ENCODE measurements at regions not wholly inside any gene's neighbourhood (a gene's known extent, or its start where the extent isn't known, plus 50 kb on each side); places are given as distances from the start of the nearest gene placed in this dataset.

DNA sequence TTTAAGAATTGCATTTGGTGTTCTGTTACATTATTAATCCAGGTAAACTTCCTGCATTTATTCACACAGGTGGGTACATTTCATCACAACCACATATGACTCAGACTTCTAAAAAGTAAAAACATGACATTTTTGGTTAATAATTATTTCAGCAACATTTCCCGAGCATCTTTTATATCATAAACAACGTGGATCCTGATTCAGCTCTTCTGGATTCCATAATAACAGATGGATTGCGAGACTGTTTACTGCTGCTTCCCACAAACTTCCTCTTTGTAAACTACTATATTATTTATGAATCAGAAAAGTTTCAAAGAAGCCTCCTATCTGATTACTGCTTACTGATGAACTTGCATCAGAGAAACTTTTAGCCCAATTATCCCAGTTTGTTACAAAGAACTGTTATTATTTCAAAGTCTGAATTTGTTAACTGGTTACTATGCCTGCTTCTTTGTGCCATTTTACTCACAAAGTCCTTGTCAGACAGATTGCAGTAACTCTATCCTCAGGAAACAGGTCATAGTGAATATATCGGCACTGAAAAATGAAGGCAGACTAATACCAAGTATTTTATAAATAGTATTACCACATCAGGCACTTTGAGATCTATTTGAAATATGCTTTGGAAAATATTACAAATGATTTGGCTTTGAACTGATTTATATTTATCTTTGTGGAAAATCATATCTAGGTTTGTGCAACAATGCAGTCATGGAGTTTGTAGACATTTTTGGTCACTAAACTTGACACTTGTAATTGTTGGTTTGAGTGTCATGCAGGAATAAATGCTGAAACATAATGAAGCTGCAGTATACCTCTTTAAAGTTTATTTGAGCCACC lies 511.6 kb downstream of the PLCL1 start:
- H3K36me3 ChIP-seq (ENCODE audit: control insufficient read depth, insufficient read depth, low read length), result no peaks in the 10 kb centered on the region
- no peak overlapping the region for H3K4me3 ChIP-seq (ENCODE audit: low read length)
- Mint-ChIP-seq H3K36me3 (ENCODE audit: low read depth) (no peaks in the 10 kb centered on the region), H3K4me1 (peaks cover 17% of the 10 kb centered on the region), H3K9me3 (peaks cover 5% of the 10 kb centered on the region), H3K27me3 (ENCODE audit: insufficient read depth) (peaks cover 37% of the 10 kb centered on the region), H3K4me3 (no peak overlapping the region), H3K27ac (no peak overlapping the region)
- TF ChIP-seq, protein P1, sequence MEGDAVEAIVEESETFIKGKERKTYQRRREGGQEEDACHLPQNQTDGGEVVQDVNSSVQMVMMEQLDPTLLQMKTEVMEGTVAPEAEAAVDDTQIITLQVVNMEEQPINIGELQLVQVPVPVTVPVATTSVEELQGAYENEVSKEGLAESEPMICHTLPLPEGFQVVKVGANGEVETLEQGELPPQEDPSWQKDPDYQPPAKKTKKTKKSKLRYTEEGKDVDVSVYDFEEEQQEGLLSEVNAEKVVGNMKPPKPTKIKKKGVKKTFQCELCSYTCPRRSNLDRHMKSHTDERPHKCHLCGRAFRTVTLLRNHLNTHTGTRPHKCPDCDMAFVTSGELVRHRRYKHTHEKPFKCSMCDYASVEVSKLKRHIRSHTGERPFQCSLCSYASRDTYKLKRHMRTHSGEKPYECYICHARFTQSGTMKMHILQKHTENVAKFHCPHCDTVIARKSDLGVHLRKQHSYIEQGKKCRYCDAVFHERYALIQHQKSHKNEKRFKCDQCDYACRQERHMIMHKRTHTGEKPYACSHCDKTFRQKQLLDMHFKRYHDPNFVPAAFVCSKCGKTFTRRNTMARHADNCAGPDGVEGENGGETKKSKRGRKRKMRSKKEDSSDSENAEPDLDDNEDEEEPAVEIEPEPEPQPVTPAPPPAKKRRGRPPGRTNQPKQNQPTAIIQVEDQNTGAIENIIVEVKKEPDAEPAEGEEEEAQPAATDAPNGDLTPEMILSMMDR (conservative IDR thresholded peaks at IDR 0.05), result no peak
- H3K27ac ChIP-seq (ENCODE audit: low read depth, low read length), result no peak overlapping the region
- 90 to 96% methylated on average over 3 of the region's 4 CpGs for WGBS, 2 experiments (ENCODE audit: insufficient coverage in 1 of 2, insufficient read length in 1 of 2)
- H3K4me1 ChIP-seq (ENCODE audit: control insufficient read depth, insufficient read depth, low read length), result no peaks in the 10 kb centered on the region
- H3K9ac ChIP-seq (ENCODE audit: extremely low read depth, low read length, poor library complexity, severe bottlenecking), result no peak overlapping the region
- peaks cover 7% of the 10 kb centered on the region for H3K9me3 ChIP-seq (ENCODE audit: control insufficient read depth, low read length)
- DNase-seq, result no peak
- peaks cover 48% of the 10 kb centered on the region for H3K27me3 ChIP-seq (ENCODE audit: control insufficient read depth, insufficient read depth, low read length, poor library complexity, severe bottlenecking)

DNA sequence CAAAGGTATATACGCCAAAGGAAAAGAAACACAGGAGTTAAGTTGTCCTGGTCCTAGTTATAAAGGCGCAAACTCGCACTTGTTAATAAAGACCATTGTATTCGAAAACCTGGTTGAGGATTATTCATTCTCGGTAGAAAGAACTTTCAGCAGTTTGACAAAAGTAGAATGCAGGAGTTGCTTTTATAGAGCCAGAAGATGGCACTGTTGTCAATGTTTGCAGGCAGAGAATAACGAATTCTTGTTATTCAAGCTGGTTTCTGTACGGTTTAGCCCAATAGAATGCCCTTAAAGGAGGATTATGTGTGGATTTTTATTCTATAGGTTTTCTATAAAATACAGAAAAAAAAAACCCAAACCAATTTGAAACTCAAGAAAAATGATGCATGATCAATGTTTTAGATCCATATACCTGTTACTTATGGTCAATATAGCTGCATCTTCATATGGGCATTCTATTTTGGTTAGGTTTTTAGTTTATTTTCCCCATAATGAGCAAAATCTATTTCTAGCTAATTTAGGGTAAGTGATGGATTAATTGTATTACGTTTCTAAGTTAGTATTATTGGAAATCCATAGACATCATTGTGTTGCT lies 510.3 kb downstream of the PLCL1 start:
- H3K4me3 ChIP-seq (ENCODE audit: low read length), result no peak overlapping the region
- DNase-seq, result no peak
- peaks cover 50% of the 10 kb centered on the region for H3K27me3 ChIP-seq (ENCODE audit: control insufficient read depth, insufficient read depth, low read length, poor library complexity, severe bottlenecking)
- no peak overlapping the region for H3K27ac ChIP-seq (ENCODE audit: low read depth, low read length)
- peaks cover 44% of the 10 kb centered on the region for H3K27me3 Mint-ChIP-seq (ENCODE audit: insufficient read depth)
- peaks cover 15% of the 10 kb centered on the region for H3K9me3 ChIP-seq (ENCODE audit: control insufficient read depth, low read length)
- no peak overlapping the region for H3K9ac ChIP-seq (ENCODE audit: extremely low read depth, low read length, poor library complexity, severe bottlenecking)
- peaks cover 17% of the 10 kb centered on the region for H3K4me1 Mint-ChIP-seq
- H3K27ac Mint-ChIP-seq, result no peak overlapping the region
- H3K36me3 ChIP-seq (ENCODE audit: control insufficient read depth, insufficient read depth, low read length), result no peaks in the 10 kb centered on the region
- peaks cover 12% of the 10 kb centered on the region for H3K9me3 Mint-ChIP-seq
- TF ChIP-seq, protein P1 (conservative IDR thresholded peaks at IDR 0.05), result peak; percentile 87
- H3K36me3 Mint-ChIP-seq (ENCODE audit: low read depth), result no peaks in the 10 kb centered on the region
- 13 to 14% methylated on average over 5 to 8 of the region's 8 CpGs for WGBS, 2 experiments (ENCODE audit: insufficient coverage in 1 of 2, insufficient read length in 1 of 2)
- no peaks in the 10 kb centered on the region for H3K4me1 ChIP-seq (ENCODE audit: control insufficient read depth, insufficient read depth, low read length)
- no peak overlapping the region for H3K4me3 Mint-ChIP-seq

DNA sequence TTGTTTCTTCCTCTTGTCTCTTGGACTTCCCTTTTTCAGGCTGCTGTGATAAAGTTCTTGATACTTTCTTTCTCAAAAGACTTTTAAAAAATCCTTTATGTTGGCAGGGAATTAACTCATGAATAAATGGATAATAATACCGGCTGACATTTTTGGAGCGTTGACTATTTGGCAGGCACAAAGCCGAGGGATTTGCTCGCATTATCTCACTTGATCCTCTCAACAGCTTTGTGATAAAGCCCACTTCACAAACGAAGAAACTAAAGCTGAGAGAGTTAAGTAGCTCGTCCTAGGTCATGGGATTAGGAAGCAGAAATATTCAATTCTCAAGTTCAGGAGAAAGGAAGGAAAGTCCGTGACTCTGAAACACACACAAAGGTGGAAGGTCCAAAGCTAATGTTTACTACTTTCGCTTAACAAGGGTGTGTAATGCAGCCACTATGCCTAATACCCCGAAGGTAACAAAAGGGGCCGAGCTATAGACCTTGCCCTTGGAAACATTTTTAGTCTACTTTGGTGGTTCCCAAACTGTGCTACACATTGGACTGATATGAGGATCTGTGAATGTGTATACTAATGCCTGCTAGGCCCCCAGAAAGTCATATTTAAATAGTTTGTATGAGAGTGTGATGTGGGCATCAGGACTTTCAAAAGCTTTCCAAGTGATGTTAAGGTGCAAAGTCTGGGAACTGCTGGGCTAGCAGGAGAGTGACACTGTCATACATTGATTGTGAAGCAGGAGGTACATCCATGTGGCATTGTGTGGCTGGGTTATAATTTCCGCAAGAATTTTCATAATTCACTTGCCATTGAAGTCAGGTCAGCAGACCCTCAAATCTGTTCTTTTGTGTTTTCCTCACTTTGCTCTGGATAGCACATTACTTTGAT lies 508.4 kb downstream of the PLCL1 start:
- Histone ChIP-seq H3K27me3 (ENCODE audit: control insufficient read depth, insufficient read depth, low read length, poor library complexity, severe bottlenecking) (peaks cover 50% of the 10 kb centered on the region), H3K27ac (ENCODE audit: low read depth, low read length) (no peak overlapping the region), H3K9ac (ENCODE audit: extremely low read depth, low read length, poor library complexity, severe bottlenecking) (no peak overlapping the region), H3K4me3 (ENCODE audit: low read length) (no peak overlapping the region), H3K9me3 (ENCODE audit: control insufficient read depth, low read length) (peaks cover 15% of the 10 kb centered on the region), H3K36me3 (ENCODE audit: control insufficient read depth, insufficient read depth, low read length) (no peaks in the 10 kb centered on the region), H3K4me1 (ENCODE audit: control insufficient read depth, insufficient read depth, low read length) (no peaks in the 10 kb centered on the region)
- TF ChIP-seq, protein P1 (conservative IDR thresholded peaks at IDR 0.05), result no peak
- peaks cover 46% of the 10 kb centered on the region for H3K27me3 Mint-ChIP-seq (ENCODE audit: insufficient read depth)
- H3K4me1 Mint-ChIP-seq, result peaks cover 17% of the 10 kb centered on the region
- WGBS, 2 experiments (ENCODE audit: insufficient coverage in 1 of 2, insufficient read length in 1 of 2), result 65 to 77% methylated on average over 8 to 11 of the region's 11 CpGs
- no peak overlapping the region for H3K4me3 Mint-ChIP-seq
- H3K27ac Mint-ChIP-seq, result no peak overlapping the region
- no peaks in the 10 kb centered on the region for H3K36me3 Mint-ChIP-seq (ENCODE audit: low read depth)
- DNase-seq, result no peak
- peaks cover 12% of the 10 kb centered on the region for H3K9me3 Mint-ChIP-seq

All from endodermal cell (in vitro differentiated cells).